H1 (cell line): ENCODE measurements at regions not wholly inside any gene's neighbourhood (a gene's known extent, or its start where the extent isn't known, plus 50 kb on each side); places are given as distances from the start of the nearest gene placed in this dataset.

Source experiments
- CBX8 ChIP-seq: fragments of 300-800, 300-1000 bp; sonication (generic); IDR thresholded peaks from 2 replicates; pipeline ENCODE4 v1.7.1; 2016; ENCODE audit warnings: low read depth, low read length, borderline replicate concordance
- CHD7 ChIP-seq: fragments of 300-600 bp; sonication (generic); IDR thresholded peaks from 2 replicates; pipeline ENCODE4 v1.7.1; 2012; ENCODE audit warnings: low read length, moderate library complexity, mild to moderate bottlenecking, inconsistent platforms; ENCODE audit not compliant: insufficient replicate concordance
- RFX5 ChIP-seq: IDR thresholded peaks from 2 replicates; pipeline ENCODE4 v1.6.1; 2011; ENCODE audit warnings: low read depth, low read length, improper control_type of control experiment, borderline replicate concordance
- SUZ12 ChIP-seq: fragments of 200-600 bp; sonication (generic); IDR thresholded peaks from 2 replicates; pipeline ENCODE4 v1.6.1; 2012; ENCODE audit warnings: mild to moderate bottlenecking, inconsistent platforms, low read length, moderate library complexity, mixed read lengths
- TAF7 ChIP-seq: optimal IDR thresholded peaks from 2 replicates; pipeline ENCODE3; 2011; ENCODE audit warnings: low read depth, mild to moderate bottlenecking, inconsistent platforms, low read length, moderate library complexity, borderline replicate concordance
- TCF12 ChIP-seq: IDR thresholded peaks from 2 replicates; pipeline ENCODE4 v1.6.1; 2011; ENCODE audit warnings: low read depth, mild to moderate bottlenecking, low read length

GRCh38 chr10:130557181-130557845, 421.1 kb downstream of the GLRX3 start (continued):
- TF ChIP-seq CHD7 (no peak), SUZ12 (no peak), RFX5 (no peak), TAF7 (no peak), CBX8 (no peak), TCF12 (no peak)
